ENCODE measurements at regions not wholly inside any gene's neighbourhood (a gene's known extent, or its start where the extent isn't known, plus 50 kb on each side); places are given as distances from the start of the nearest gene placed in this dataset.

DNA sequence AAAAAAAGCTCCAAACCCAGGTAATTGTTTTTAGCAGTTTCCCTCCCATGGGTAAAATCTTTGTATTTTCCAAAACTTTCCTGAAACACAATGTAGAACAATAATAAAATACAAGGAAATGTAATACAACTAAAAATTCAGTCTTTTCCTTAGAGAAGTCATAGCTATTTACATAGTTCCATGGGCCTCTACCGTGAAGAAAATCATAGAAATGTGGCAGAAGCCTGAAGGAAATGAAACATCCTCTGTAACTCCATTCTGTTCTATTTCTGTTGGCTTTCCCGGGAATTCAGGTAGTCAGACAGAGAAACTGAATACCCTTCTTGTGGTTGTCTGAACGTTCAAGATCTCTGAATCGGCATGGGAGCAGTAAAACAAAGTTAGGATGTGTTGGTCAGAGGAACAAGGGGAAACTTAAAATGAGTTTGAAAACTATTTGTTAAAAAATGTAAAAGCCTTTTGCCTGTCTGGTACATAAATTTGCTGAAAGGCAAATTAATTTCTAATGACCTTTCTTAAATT is 202.4 kb upstream of the ZNF608 start:
- TF ChIP-seq TAF1 (IDR thresholded peaks at IDR 0.05; ENCODE audit: borderline replicate concordance, low read depth, low read length) (no peak), POLR2A (IDR thresholded peaks at IDR 0.05; ENCODE audit: low read depth, low read length) (no peak)

Data from GM12892 (cell line).